B cell (primary cell): ENCODE measurements at regions not wholly inside any gene's neighbourhood (a gene's known extent, or its start where the extent isn't known, plus 50 kb on each side); places are given as distances from the start of the nearest gene placed in this dataset.

Source experiments
- ATAC-seq: fragments of 200-7000 bp; cut with Tn5 transposase; one replicate; pipeline ENCODE4 v1.10.0; 2021; ENCODE audit warnings: low read depth, mild to moderate bottlenecking, moderate number of reproducible peaks, moderate library complexity
- CTCF ChIA-PET: fragments of 350-600 bp; sonication (Branson Sonifier 250); formaldehyde crosslinking; loops from one replicate; lab custom pipeline; 2021; ENCODE audit warnings: antibody characterized with exemption, inconsistent platforms; lab: Charles Lee
- POLR2A ChIA-PET: fragments of 350-600 bp; sonication (Branson Sonifier 250); formaldehyde crosslinking; loops from one replicate; lab custom pipeline; 2021; ENCODE audit warnings: antibody characterized with exemption; lab: Charles Lee
- DNase-seq: peaks from one replicate; pipeline ENCODE4 v3.0.0; 2013
- H2AFZ ChIP-seq: 2 replicates; pipeline ENCODE4 v1.6.1; 2012; ENCODE audit warnings: mild to moderate bottlenecking, low read depth, low read length; ENCODE audit not compliant: insufficient read depth, poor library complexity, severe bottlenecking
- H3K27ac ChIP-seq, 2 donors: 1 replicate in 1 of 2; 2 replicates in 1 of 2; pipeline ENCODE4 v1.5.1; 2012 to 2013; ENCODE audit warnings: low read length in 2 of 2, mild to moderate bottlenecking in 2 of 2, moderate library complexity in 1 of 2
- H3K27me3 ChIP-seq, 4 experiments: fragments of 200-600 bp in 1 of 4; sonication (generic) in 1 of 4; replicated peaks in 1 of 4; 1 replicate in 2 of 4; 2 replicates in 2 of 4; pipeline versions ENCODE4 v1.6.1 to v1.7.0; 2013 to 2016; ENCODE audit warnings: low read length in 3 of 4, mild to moderate bottlenecking in 2 of 4, mixed read lengths in 1 of 4, moderate library complexity in 1 of 4; ENCODE audit not compliant: insufficient read depth in 4 of 4, control insufficient read depth in 3 of 4; ENCODE audit errors: control extremely low read depth in 1 of 4
- H3K36me3 ChIP-seq, 2 experiments: replicated peaks in 1 of 2; 1 replicate in 1 of 2; 2 replicates in 1 of 2; pipeline versions ENCODE4 v1.6.1 to v1.7.1; 2013; ENCODE audit warnings: low read length in 1 of 2; ENCODE audit not compliant: insufficient read depth in 2 of 2, control insufficient read depth in 1 of 2; ENCODE audit errors: control extremely low read depth in 1 of 2, extremely low read depth in 1 of 2
- H3K4me1 ChIP-seq, 2 donors: fragments of 200-600 bp in 1 of 2; sonication (generic) in 1 of 2; 1 replicate in 1 of 2; 2 replicates in 1 of 2; pipeline versions ENCODE4 v1.5.1 to v1.6.1; 2013 to 2017; ENCODE audit warnings: low read length in 2 of 2; ENCODE audit not compliant: control insufficient read depth in 2 of 2, insufficient read depth in 2 of 2
- H3K4me2 ChIP-seq: replicated peaks from 2 replicates; pipeline ENCODE3; 2012; ENCODE audit warnings: mild to moderate bottlenecking, low read depth, low read length; ENCODE audit not compliant: poor library complexity, severe bottlenecking
- H3K4me3 ChIP-seq, 5 experiments: fragments of 200-600 bp in 1 of 5; sonication (generic) in 1 of 5; 1 replicate in 3 of 5; 2 replicates in 2 of 5; pipeline versions ENCODE4 v1.5.1 to v1.7.0; 2011 to 2016; ENCODE audit warnings: low read length in 4 of 5, mild to moderate bottlenecking in 4 of 5, low read depth in 2 of 5, control low read depth in 1 of 5, moderate library complexity in 1 of 5; ENCODE audit not compliant: insufficient read depth in 1 of 5; ENCODE audit errors: control extremely low read depth in 1 of 5, extremely low read depth in 1 of 5
- H3K79me2 ChIP-seq: fragments of 200-600 bp; sonication (generic); one replicate; pipeline ENCODE4 v1.6.0; 2016; ENCODE audit warnings: low read length; ENCODE audit not compliant: control insufficient read depth, insufficient read depth
- H3K9ac ChIP-seq: fragments of 200-600 bp; sonication (generic); 2 replicates; pipeline ENCODE4 v1.6.1; 2017; ENCODE audit warnings: mild to moderate bottlenecking, low read length, moderate library complexity
- H3K9me3 ChIP-seq, 3 donors: one replicate each; pipeline versions ENCODE4 v1.6.1 to v1.7.1; 2013; ENCODE audit warnings: low read length in 2 of 3; ENCODE audit not compliant: control insufficient read depth in 2 of 3, insufficient read depth in 1 of 3; ENCODE audit errors: control extremely low read depth in 1 of 3
- H4K20me1 ChIP-seq: 2 replicates; pipeline ENCODE4 v1.6.0; 2012; ENCODE audit warnings: mild to moderate bottlenecking, low read length; ENCODE audit not compliant: insufficient read depth, control insufficient read depth, poor library complexity, severe bottlenecking
- H3K27ac Mint-ChIP-seq: one replicate; pipeline ENCODE4 v1.8.0; 2021; ENCODE audit warnings: mixed read lengths
- H3K27me3 Mint-ChIP-seq: one replicate; pipeline ENCODE4 v1.8.0; 2021; ENCODE audit warnings: mixed read lengths
- H3K4me1 Mint-ChIP-seq: one replicate; pipeline ENCODE4 v1.8.0; 2021; ENCODE audit warnings: mixed read lengths
- H3K4me3 Mint-ChIP-seq: one replicate; pipeline ENCODE4 v1.8.0; 2021; ENCODE audit warnings: mixed read lengths
- H3K9me3 Mint-ChIP-seq: one replicate; pipeline ENCODE4 v1.8.0; 2022; ENCODE audit warnings: mixed read lengths; ENCODE audit not compliant: insufficient read depth
- EZH2 ChIP-seq: IDR thresholded peaks from 2 replicates; pipeline ENCODE4 v1.6.1; 2012; ENCODE audit warnings: borderline replicate concordance, low read depth, mild to moderate bottlenecking, moderate library complexity, low read length; ENCODE audit not compliant: insufficient read depth, poor library complexity, severe bottlenecking
- WGBS: methylation state at CpG from one replicate; pipeline ENCODE4 v1.1.5; 2013; ENCODE audit warnings: missing lambda C conversion rate; ENCODE audit not compliant: insufficient coverage; 5-methylcytosine and 5-hydroxymethylcytosine counted together
- intact Hi-C: fragments of 100-400 bp; cut with micrococcal nuclease; formaldehyde crosslinking; loops from one replicate; pipeline ENCODE4 v1.10.0; 2022
- TF ChIP-seq, protein P1 (sequence below): fragments of 200-600 bp; IDR thresholded peaks from one replicate; pipeline ENCODE4 v1.8.0; 2022; ENCODE audit warnings: antibody characterized with exemption, mild to moderate bottlenecking

- no peak overlapping the region for H3K9ac ChIP-seq
- intact Hi-C loops = no loop called here
- H3K79me2 ChIP-seq = no peaks in the 10 kb centered on the region
- H3K27me3 Mint-ChIP-seq = peaks cover 22% of the 10 kb centered on the region
- H3K9me3 ChIP-seq = peaks cover 0 to 1% (median 0%) of the 10 kb centered on the region in 3 donors
- H3K27me3 ChIP-seq = peaks cover 0 to 13% (median 12%) of the 10 kb centered on the region in 4 experiments
- POLR2A ChIA-PET = no interaction called here
- peaks cover 24% of the 10 kb centered on the region for H3K4me1 Mint-ChIP-seq
- no peaks in the 10 kb centered on the region for H3K36me3 ChIP-seq
- no peak overlapping the region for H3K4me3 ChIP-seq
- peaks cover 12 to 14% of the 10 kb centered on the region in 2 donors for H3K4me1 ChIP-seq
- H3K27ac Mint-ChIP-seq = no peak overlapping the region
- no peaks in the 10 kb centered on the region for H3K9me3 Mint-ChIP-seq
- TF ChIP-seq, protein P1, sequence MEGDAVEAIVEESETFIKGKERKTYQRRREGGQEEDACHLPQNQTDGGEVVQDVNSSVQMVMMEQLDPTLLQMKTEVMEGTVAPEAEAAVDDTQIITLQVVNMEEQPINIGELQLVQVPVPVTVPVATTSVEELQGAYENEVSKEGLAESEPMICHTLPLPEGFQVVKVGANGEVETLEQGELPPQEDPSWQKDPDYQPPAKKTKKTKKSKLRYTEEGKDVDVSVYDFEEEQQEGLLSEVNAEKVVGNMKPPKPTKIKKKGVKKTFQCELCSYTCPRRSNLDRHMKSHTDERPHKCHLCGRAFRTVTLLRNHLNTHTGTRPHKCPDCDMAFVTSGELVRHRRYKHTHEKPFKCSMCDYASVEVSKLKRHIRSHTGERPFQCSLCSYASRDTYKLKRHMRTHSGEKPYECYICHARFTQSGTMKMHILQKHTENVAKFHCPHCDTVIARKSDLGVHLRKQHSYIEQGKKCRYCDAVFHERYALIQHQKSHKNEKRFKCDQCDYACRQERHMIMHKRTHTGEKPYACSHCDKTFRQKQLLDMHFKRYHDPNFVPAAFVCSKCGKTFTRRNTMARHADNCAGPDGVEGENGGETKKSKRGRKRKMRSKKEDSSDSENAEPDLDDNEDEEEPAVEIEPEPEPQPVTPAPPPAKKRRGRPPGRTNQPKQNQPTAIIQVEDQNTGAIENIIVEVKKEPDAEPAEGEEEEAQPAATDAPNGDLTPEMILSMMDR = no peak
- no peak for TF ChIP-seq EZH2
- ATAC-seq (no peak), DNase-seq (no peak)
- 53% methylated on average over 1 of the region's 3 CpGs for WGBS
- CTCF ChIA-PET = no interaction called here
- H2AFZ ChIP-seq = no peak overlapping the region
- no peaks in the 10 kb centered on the region for H4K20me1 ChIP-seq
- no peak overlapping the region for H3K27ac ChIP-seq
- no peak overlapping the region for H3K4me2 ChIP-seq
- no peak overlapping the region for H3K4me3 Mint-ChIP-seq
These were observed 219.8 kb upstream of the GYPA start for GRCh38 chr4:144360146-144360793.

- ATAC-seq (no peak), DNase-seq (no peak)
- H3K4me2 ChIP-seq = no peak overlapping the region
- no peaks in the 10 kb centered on the region for H4K20me1 ChIP-seq
- ChIA-PET POLR2A (no interaction called here), CTCF (no interaction called here)
- no peak overlapping the region for H2AFZ ChIP-seq
- Mint-ChIP-seq H3K9me3 (no peaks in the 10 kb centered on the region), H3K4me3 (no peak overlapping the region), H3K4me1 (peaks cover 13% of the 10 kb centered on the region), H3K27ac (no peak overlapping the region), H3K27me3 (peaks cover 18% of the 10 kb centered on the region)
- intact Hi-C loops = no loop called here
- H3K79me2 ChIP-seq = no peaks in the 10 kb centered on the region
- H3K4me1 ChIP-seq = peaks cover 9 to 14% of the 10 kb centered on the region in 2 donors
- TF ChIP-seq EZH2 = no peak
- TF ChIP-seq, protein P1 = no peak
- no peaks in the 10 kb centered on the region for H3K9me3 ChIP-seq
- H3K27ac ChIP-seq = no peak overlapping the region
- H3K9ac ChIP-seq = no peak overlapping the region
- H3K27me3 ChIP-seq = peaks cover 0 to 9% (median 5%) of the 10 kb centered on the region in 4 experiments
- no peaks in the 10 kb centered on the region for H3K36me3 ChIP-seq
- no peak overlapping the region for H3K4me3 ChIP-seq
These were observed 221.8 kb upstream of the GYPA start for GRCh38 chr4:144362366-144362765.
